ENCODE measurements at regions not wholly inside any gene's neighbourhood (a gene's known extent, or its start where the extent isn't known, plus 50 kb on each side); places are given as distances from the start of the nearest gene placed in this dataset.

GRCh38 chr10:25661632-25662031 lies 272.4 kb upstream of the MYO3A start:
- Mint-ChIP-seq H3K4me1 (ENCODE audit: low read depth) (no peaks in the 10 kb centered on the region), H3K27me3 (ENCODE audit: low read depth) (no peaks in the 10 kb centered on the region), H3K36me3 (ENCODE audit: low read depth) (no peaks in the 10 kb centered on the region), H3K9me3 (ENCODE audit: insufficient read depth) (no peaks in the 10 kb centered on the region), H3K4me3 (no peak overlapping the region), H3K27ac (no peak overlapping the region)
- DNase-seq (no peak), ATAC-seq (no peak)
- POLR2A ChIA-PET = no interaction called here
- CTCF ChIA-PET = no interaction called here

DNA sequence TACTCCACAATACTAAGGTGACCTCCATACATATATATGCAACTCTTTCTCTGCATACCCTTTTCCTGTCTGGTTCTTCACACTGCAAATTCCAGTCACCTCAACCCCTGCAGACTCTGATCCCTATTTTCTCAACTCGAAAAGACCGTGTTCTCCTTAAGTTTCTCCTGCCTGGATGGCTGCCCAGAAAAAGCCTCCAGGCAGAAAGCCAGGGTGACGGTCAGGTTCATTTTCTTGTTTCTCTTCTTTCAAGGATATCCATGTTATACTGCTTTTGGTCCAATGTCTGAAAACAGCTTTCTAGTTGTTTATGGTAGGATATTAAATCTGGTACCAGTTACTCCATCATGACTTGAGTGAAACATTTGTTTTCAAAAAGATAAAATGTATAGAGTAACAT lies 267.8 kb upstream of the MYO3A start:
- no peaks in the 10 kb centered on the region for H3K27me3 Mint-ChIP-seq (ENCODE audit: low read depth)

DNA sequence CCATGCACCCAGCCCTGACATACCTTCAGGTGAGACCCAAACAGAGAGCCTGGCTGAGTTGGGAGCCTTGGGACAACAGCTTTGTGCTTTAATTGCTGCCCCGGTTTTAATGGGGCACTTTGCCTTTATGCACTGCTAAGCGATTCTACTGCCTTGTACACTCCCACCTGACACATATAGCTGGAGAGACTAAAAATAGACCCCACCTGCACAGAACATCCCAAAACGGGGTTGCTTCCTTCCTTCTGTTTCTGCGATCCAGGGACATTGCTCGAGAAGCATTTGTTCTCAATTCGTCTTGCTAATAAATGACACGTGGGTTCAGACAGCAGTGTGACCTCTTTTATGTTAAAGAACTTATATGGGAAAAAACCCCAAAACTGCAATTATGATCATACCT lies 258.8 kb upstream of the MYO3A start:
- Mint-ChIP-seq H3K36me3 (ENCODE audit: low read depth) (no peaks in the 10 kb centered on the region), H3K4me1 (ENCODE audit: low read depth) (no peaks in the 10 kb centered on the region), H3K27ac (no peak overlapping the region), H3K9me3 (ENCODE audit: insufficient read depth) (peaks cover 3% of the 10 kb centered on the region), H3K4me3 (no peak overlapping the region), H3K27me3 (ENCODE audit: low read depth) (no peaks in the 10 kb centered on the region)
- POLR2A ChIA-PET = no interaction called here
- CTCF ChIA-PET = interaction anchor here (0.6 kb wide), 1 partner anchor 1544 kb away, joined by 3 read pairs; no protein-coding TSS in a partner anchor
- no peak for ATAC-seq
- DNase-seq = no peak

More for the DNA sequence above, 267.8 kb upstream of the MYO3A start:
- no peak for ATAC-seq
- Mint-ChIP-seq H3K4me3 (no peak overlapping the region), H3K36me3 (ENCODE audit: low read depth) (no peaks in the 10 kb centered on the region), H3K9me3 (ENCODE audit: insufficient read depth) (no peaks in the 10 kb centered on the region), H3K27ac (no peak overlapping the region), H3K4me1 (ENCODE audit: low read depth) (no peaks in the 10 kb centered on the region)
- no peak for DNase-seq
- POLR2A ChIA-PET = no interaction called here
- CTCF ChIA-PET = no interaction called here

- H3K36me3 Mint-ChIP-seq (ENCODE audit: low read depth) = no peaks in the 10 kb centered on the region
- H3K4me1 Mint-ChIP-seq (ENCODE audit: low read depth) = no peaks in the 10 kb centered on the region
- POLR2A ChIA-PET = no interaction called here
These were observed 258.4 kb upstream of the MYO3A start for GRCh38 chr10:25675615-25676014.

GRCh38 chr10:25678220-25678619 lies 255.8 kb upstream of the MYO3A start:
- H3K9me3 Mint-ChIP-seq (ENCODE audit: insufficient read depth) = peaks cover 3% of the 10 kb centered on the region
- POLR2A ChIA-PET = no interaction called here
- no peaks in the 10 kb centered on the region for H3K27me3 Mint-ChIP-seq (ENCODE audit: low read depth)
- no peak overlapping the region for H3K27ac Mint-ChIP-seq
- CTCF ChIA-PET = no interaction called here
- H3K4me1 Mint-ChIP-seq (ENCODE audit: low read depth) = no peaks in the 10 kb centered on the region
- H3K4me3 Mint-ChIP-seq = no peak overlapping the region
- no peaks in the 10 kb centered on the region for H3K36me3 Mint-ChIP-seq (ENCODE audit: low read depth)
- DNase-seq (no peak), ATAC-seq (no peak)

More at GRCh38 chr10:25675615-25676014, 258.4 kb upstream of the MYO3A start:
- Mint-ChIP-seq H3K27me3 (ENCODE audit: low read depth) (no peaks in the 10 kb centered on the region), H3K27ac (no peak overlapping the region), H3K4me3 (no peak overlapping the region), H3K9me3 (ENCODE audit: insufficient read depth) (peaks cover 3% of the 10 kb centered on the region)
- ATAC-seq = no peak
- no peak for DNase-seq
- CTCF ChIA-PET = interaction anchor here (0.6 kb wide), 1 partner anchor 1545 kb away, joined by 3 read pairs; no protein-coding TSS in a partner anchor

GRCh38 chr10:25678666-25679065 lies 255.4 kb upstream of the MYO3A start:
- H3K9me3 Mint-ChIP-seq (ENCODE audit: insufficient read depth) = peaks cover 3% of the 10 kb centered on the region
- no peaks in the 10 kb centered on the region for H3K27me3 Mint-ChIP-seq (ENCODE audit: low read depth)
- H3K4me1 Mint-ChIP-seq (ENCODE audit: low read depth) = no peaks in the 10 kb centered on the region
- ATAC-seq = no peak
- no peak for DNase-seq
- CTCF ChIA-PET = no interaction called here
- POLR2A ChIA-PET = no interaction called here
- no peak overlapping the region for H3K27ac Mint-ChIP-seq
- no peak overlapping the region for H3K4me3 Mint-ChIP-seq
- no peaks in the 10 kb centered on the region for H3K36me3 Mint-ChIP-seq (ENCODE audit: low read depth)

DNA sequence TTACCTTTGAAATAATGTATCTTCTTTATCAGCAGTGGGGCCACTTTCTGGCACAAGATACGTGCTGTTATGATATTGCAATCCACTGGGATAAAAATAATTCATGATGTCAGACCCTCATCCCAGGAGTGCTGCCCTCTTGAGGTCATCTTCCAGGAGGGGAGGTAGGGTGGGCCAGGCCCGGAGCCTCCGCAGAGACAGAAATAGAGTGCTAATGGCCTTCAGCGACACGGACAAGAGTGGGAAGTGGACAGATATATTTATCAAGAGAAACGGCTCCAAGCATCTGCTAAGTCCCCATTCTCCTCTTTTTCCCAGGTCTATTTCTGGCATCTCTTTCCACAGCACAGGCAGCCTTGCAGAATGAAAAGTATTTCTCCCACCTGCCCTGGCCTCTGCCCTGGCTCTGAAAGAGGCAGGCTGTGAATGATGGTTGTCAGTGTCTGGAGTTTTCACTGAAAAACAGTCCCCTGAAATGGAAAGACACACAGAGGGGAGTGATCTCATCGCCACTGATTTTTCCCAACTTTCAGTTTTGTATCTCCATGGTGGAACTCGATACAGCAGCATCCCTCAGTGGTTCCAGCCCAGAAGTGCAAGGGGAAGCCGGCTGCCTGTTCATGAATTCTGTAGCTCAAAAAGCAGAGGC lies 251.7 kb upstream of the MYO3A start:
- Mint-ChIP-seq H3K9me3 (ENCODE audit: insufficient read depth) (no peaks in the 10 kb centered on the region), H3K27me3 (ENCODE audit: low read depth) (no peaks in the 10 kb centered on the region), H3K36me3 (ENCODE audit: low read depth) (no peaks in the 10 kb centered on the region), H3K4me1 (ENCODE audit: low read depth) (no peaks in the 10 kb centered on the region), H3K4me3 (no peak overlapping the region), H3K27ac (no peak overlapping the region)
- no peak for DNase-seq
- ChIA-PET POLR2A (no interaction called here), CTCF (no interaction called here)
- ATAC-seq = no peak

DNA sequence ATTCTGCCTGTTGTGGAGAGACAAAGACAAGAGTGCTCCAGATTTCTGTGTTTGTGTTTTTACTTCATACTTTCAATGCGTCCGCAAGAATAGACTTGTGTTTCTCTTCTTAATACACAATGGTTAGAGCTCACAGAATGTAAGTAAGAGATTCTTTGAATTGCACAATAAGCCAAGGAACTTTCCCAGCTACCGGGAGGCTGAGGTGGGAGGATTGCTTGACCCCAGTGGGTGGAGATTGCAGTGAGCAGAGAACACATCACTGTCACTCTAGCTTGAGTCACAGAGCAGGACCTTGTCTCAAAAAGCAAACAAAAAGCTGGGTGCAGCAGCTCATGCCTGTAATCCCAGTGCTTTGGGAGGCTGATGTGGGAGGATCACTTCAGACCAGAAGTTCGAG lies 250.7 kb upstream of the MYO3A start:
- no peak for ATAC-seq
- Mint-ChIP-seq H3K27me3 (ENCODE audit: low read depth) (no peaks in the 10 kb centered on the region), H3K9me3 (ENCODE audit: insufficient read depth) (no peaks in the 10 kb centered on the region), H3K36me3 (ENCODE audit: low read depth) (no peaks in the 10 kb centered on the region), H3K4me3 (no peak overlapping the region), H3K27ac (no peak overlapping the region), H3K4me1 (ENCODE audit: low read depth) (no peaks in the 10 kb centered on the region)
- no peak for DNase-seq
- ChIA-PET POLR2A (no interaction called here), CTCF (no interaction called here)

- Mint-ChIP-seq H3K9me3 (ENCODE audit: insufficient read depth) (no peaks in the 10 kb centered on the region), H3K4me1 (ENCODE audit: low read depth) (no peaks in the 10 kb centered on the region), H3K27me3 (ENCODE audit: low read depth) (peaks cover 4% of the 10 kb centered on the region), H3K36me3 (ENCODE audit: low read depth) (no peaks in the 10 kb centered on the region), H3K4me3 (no peak overlapping the region), H3K27ac (no peak overlapping the region)
- DNase-seq (no peak), ATAC-seq (no peak)
- POLR2A ChIA-PET = no interaction called here
- CTCF ChIA-PET = no interaction called here
These were observed 246.5 kb upstream of the MYO3A start for GRCh38 chr10:25687521-25687920.

- DNase-seq (no peak), ATAC-seq (no peak)
- Mint-ChIP-seq H3K4me1 (ENCODE audit: low read depth) (no peaks in the 10 kb centered on the region), H3K4me3 (no peak overlapping the region), H3K27me3 (ENCODE audit: low read depth) (peaks cover 4% of the 10 kb centered on the region), H3K36me3 (ENCODE audit: low read depth) (no peaks in the 10 kb centered on the region), H3K9me3 (ENCODE audit: insufficient read depth) (no peaks in the 10 kb centered on the region), H3K27ac (no peak overlapping the region)
- POLR2A ChIA-PET = interaction anchor here (0.7 kb wide), 1 partner anchor 957 kb away, joined by 3 read pairs; no protein-coding TSS in a partner anchor
- CTCF ChIA-PET = no interaction called here
These were observed 244.5 kb upstream of the MYO3A start for GRCh38 chr10:25689346-25690100.

- POLR2A ChIA-PET = no interaction called here
- no peak overlapping the region for H3K4me3 Mint-ChIP-seq
- H3K9me3 Mint-ChIP-seq (ENCODE audit: insufficient read depth) = no peaks in the 10 kb centered on the region
- DNase-seq (no peak), ATAC-seq (no peak)
- peaks cover 6% of the 10 kb centered on the region for H3K4me1 Mint-ChIP-seq (ENCODE audit: low read depth)
- H3K27ac Mint-ChIP-seq = no peak overlapping the region
- CTCF ChIA-PET = no interaction called here
- H3K36me3 Mint-ChIP-seq (ENCODE audit: low read depth) = no peaks in the 10 kb centered on the region
- H3K27me3 Mint-ChIP-seq (ENCODE audit: low read depth) = peaks cover 4% of the 10 kb centered on the region
These were observed 241.3 kb upstream of the MYO3A start for GRCh38 chr10:25692761-25693160.

DNA sequence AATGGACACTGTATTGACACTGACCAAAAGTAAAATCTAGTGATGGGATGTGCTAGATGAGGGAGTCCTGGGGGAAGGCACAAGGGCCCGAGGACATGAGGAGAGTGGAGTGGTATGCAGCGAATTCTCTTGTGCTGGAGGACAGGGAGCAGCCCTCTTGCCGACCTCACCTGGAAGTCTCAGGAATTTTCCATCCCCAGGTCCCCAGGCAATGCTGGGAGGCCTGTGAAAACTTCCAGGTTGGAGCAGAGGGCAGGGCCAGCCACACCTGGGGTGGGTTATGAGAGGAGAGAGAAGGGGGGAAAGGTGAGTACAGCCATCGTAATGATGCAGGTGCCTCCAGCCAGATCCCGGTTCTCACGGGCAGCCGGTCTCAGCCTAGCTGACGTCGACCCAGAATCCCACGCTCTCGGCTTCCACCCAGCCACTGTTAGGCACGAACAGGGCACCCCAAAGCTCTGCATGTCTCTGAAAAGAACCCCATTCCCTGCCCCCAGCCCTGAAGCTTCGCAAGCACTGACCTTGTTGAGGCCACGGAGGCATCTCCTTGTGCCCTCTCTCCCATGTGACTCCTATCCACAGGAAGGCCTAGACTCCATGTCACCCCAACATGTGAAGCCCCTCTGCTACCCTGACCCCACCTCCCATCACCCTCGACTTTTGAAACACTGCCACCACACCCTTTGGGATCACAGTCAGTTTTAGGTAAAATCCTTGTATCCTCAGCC lies 239.7 kb upstream of the MYO3A start:
- no peak for ATAC-seq
- no peaks in the 10 kb centered on the region for H3K9me3 Mint-ChIP-seq (ENCODE audit: insufficient read depth)
- DNase-seq = no peak
- ChIA-PET CTCF (no interaction called here), POLR2A (no interaction called here)
- peaks cover under 1% of the 10 kb centered on the region for H3K27me3 Mint-ChIP-seq (ENCODE audit: low read depth)
- H3K4me1 Mint-ChIP-seq (ENCODE audit: low read depth) = peaks cover 6% of the 10 kb centered on the region
- H3K4me3 Mint-ChIP-seq = no peak overlapping the region
- no peak overlapping the region for H3K27ac Mint-ChIP-seq
- no peaks in the 10 kb centered on the region for H3K36me3 Mint-ChIP-seq (ENCODE audit: low read depth)
